ENCODE measurements at regions not wholly inside any gene's neighbourhood (a gene's known extent, or its start where the extent isn't known, plus 50 kb on each side); places are given as distances from the start of the nearest gene placed in this dataset.

DNA sequence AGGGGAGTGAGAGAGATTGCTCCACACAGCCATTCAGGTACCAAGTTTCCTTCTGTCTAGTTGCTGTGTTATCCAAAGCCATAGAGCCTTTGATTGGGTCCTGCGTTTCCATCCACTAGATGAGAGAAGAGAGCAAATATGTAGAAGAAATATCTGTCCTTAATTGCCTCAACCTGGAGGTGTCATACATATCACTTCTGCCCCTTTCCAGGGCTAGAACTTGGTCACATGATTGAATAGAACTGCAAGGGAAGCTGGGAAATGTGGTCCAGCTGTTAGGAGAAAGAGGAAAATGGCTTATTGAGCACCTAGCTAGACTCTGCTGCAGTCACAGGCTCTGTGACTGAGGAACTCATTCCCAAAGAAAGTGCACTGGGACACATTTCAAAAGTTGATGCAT lies 115.6 kb upstream of the JAG1 start:
- Histone ChIP-seq H3K4me1 (ENCODE audit: insufficient read depth, low read length, poor library complexity, severe bottlenecking) (no peaks in the 10 kb centered on the region), H3K4me2 (ENCODE audit: low read length) (no peak overlapping the region), H3K79me2 (ENCODE audit: insufficient read depth, low read depth, low read length) (no peaks in the 10 kb centered on the region), H4K20me1 (ENCODE audit: insufficient read depth, low read length) (no peaks in the 10 kb centered on the region), H3K4me3 (ENCODE audit: low read depth, low read length, poor library complexity, severe bottlenecking) (no peak overlapping the region), H3K36me3 (ENCODE audit: insufficient read depth, low read length) (no peaks in the 10 kb centered on the region), H3K9me2 (ENCODE audit: insufficient read depth, low read length) (no peaks in the 10 kb centered on the region), H2AFZ (ENCODE audit: low read length) (no peak overlapping the region), H3K27ac (ENCODE audit: low read depth, low read length, poor library complexity, severe bottlenecking) (no peak overlapping the region), H3K9me3 (ENCODE audit: low read length) (no peaks in the 10 kb centered on the region)
- intact Hi-C loops (cut with micrococcal nuclease; ENCODE audit: unreplicated experiment), result no loop called here
- no TSS peak for BruUV-seq (replicated peaks)
- no peak for DNase-seq (ENCODE audit: low spot score)
- TF ChIP-seq EZH2phosphoT487 (IDR thresholded peaks at IDR 0.05; ENCODE audit: borderline replicate concordance, low read depth, low read length), result no peak
- POLR2A ChIA-PET, result no interaction called here
- CTCF ChIA-PET (ENCODE audit: unreplicated experiment), result no interaction called here

DNA sequence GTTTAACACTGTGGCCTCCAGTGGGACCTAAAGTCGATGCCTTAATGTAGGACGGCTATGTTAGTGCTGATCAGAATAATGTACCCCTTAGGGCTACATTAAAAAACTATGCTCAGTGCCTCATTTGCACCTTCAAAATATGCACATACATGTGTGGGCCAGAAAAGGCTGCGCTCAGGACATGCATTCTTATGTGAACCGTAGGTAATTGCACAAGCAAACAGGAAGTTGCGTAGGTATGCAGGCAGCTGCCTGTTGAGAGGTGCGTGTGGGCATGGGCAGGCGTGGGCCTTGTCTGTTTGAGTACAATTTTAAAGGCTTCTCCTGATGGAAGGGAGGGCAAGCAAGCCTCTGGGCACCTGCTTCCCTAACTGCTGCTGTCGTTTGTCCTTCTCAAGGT lies 116.2 kb upstream of the JAG1 start:
- DNase-seq (ENCODE audit: low spot score), result no peak
- BruUV-seq (replicated peaks), result no TSS peak
- CTCF ChIA-PET (ENCODE audit: unreplicated experiment), result no interaction called here
- no peaks in the 10 kb centered on the region for H3K9me2 ChIP-seq (ENCODE audit: insufficient read depth, low read length)
- H3K4me3 ChIP-seq (ENCODE audit: low read depth, low read length, poor library complexity, severe bottlenecking), result no peak overlapping the region
- H2AFZ ChIP-seq (ENCODE audit: low read length), result no peak overlapping the region
- H3K36me3 ChIP-seq (ENCODE audit: insufficient read depth, low read length), result no peaks in the 10 kb centered on the region
- H3K79me2 ChIP-seq (ENCODE audit: insufficient read depth, low read depth, low read length), result no peaks in the 10 kb centered on the region
- H3K4me1 ChIP-seq (ENCODE audit: insufficient read depth, low read length, poor library complexity, severe bottlenecking), result no peaks in the 10 kb centered on the region
- H3K9me3 ChIP-seq (ENCODE audit: low read length), result no peaks in the 10 kb centered on the region
- TF ChIP-seq, protein P1, sequence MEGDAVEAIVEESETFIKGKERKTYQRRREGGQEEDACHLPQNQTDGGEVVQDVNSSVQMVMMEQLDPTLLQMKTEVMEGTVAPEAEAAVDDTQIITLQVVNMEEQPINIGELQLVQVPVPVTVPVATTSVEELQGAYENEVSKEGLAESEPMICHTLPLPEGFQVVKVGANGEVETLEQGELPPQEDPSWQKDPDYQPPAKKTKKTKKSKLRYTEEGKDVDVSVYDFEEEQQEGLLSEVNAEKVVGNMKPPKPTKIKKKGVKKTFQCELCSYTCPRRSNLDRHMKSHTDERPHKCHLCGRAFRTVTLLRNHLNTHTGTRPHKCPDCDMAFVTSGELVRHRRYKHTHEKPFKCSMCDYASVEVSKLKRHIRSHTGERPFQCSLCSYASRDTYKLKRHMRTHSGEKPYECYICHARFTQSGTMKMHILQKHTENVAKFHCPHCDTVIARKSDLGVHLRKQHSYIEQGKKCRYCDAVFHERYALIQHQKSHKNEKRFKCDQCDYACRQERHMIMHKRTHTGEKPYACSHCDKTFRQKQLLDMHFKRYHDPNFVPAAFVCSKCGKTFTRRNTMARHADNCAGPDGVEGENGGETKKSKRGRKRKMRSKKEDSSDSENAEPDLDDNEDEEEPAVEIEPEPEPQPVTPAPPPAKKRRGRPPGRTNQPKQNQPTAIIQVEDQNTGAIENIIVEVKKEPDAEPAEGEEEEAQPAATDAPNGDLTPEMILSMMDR (conservative IDR thresholded peaks at IDR 0.05; ENCODE audit: low read length), result no peak
- no peak for TF ChIP-seq EZH2phosphoT487 (IDR thresholded peaks at IDR 0.05; ENCODE audit: borderline replicate concordance, low read depth, low read length)
- POLR2A ChIA-PET, result interaction anchor here (0.6 kb wide), 1 partner anchor 182 kb away, joined by 6 read pairs; no protein-coding TSS in a partner anchor
- H4K20me1 ChIP-seq (ENCODE audit: insufficient read depth, low read length), result no peaks in the 10 kb centered on the region
- no peak overlapping the region for H3K4me2 ChIP-seq (ENCODE audit: low read length)
- intact Hi-C loops (cut with micrococcal nuclease; ENCODE audit: unreplicated experiment), result no loop called here
- H3K27ac ChIP-seq (ENCODE audit: low read depth, low read length, poor library complexity, severe bottlenecking), result no peak overlapping the region

DNA sequence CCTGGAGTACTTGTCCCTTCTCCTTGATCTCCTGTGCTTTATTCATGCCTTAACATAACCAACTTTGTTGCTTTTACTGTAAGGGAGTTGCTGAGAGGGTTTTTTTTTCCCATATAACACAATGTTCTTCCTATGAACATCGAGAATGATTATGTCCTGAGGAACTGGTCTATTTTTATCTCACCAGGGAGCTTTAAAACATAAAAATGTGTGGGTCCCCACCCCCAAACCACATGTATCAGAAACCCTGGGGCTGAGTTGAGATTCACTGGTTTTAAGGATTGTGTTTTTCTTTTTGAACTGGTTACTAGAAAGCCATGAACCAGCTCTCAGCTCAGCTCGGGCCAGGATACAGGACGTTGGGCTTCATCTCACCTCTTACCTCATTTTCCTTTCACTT lies 118.5 kb upstream of the JAG1 start:
- no peaks in the 10 kb centered on the region for H3K4me1 ChIP-seq (ENCODE audit: insufficient read depth, low read length, poor library complexity, severe bottlenecking)
- H3K79me2 ChIP-seq (ENCODE audit: insufficient read depth, low read depth, low read length), result no peaks in the 10 kb centered on the region
- CTCF ChIA-PET (ENCODE audit: unreplicated experiment), result no interaction called here
- no peak for TF ChIP-seq EZH2phosphoT487 (IDR thresholded peaks at IDR 0.05; ENCODE audit: borderline replicate concordance, low read depth, low read length)
- TF ChIP-seq, protein P1 (conservative IDR thresholded peaks at IDR 0.05; ENCODE audit: low read length), result no peak
- no TSS peak for BruUV-seq (replicated peaks)
- H3K9me3 ChIP-seq (ENCODE audit: low read length), result no peaks in the 10 kb centered on the region
- no peaks in the 10 kb centered on the region for H3K9me2 ChIP-seq (ENCODE audit: insufficient read depth, low read length)
- intact Hi-C loops (cut with micrococcal nuclease; ENCODE audit: unreplicated experiment), result no loop called here
- no peaks in the 10 kb centered on the region for H4K20me1 ChIP-seq (ENCODE audit: insufficient read depth, low read length)
- no peaks in the 10 kb centered on the region for H3K36me3 ChIP-seq (ENCODE audit: insufficient read depth, low read length)
- H3K4me3 ChIP-seq (ENCODE audit: low read depth, low read length, poor library complexity, severe bottlenecking), result no peak overlapping the region
- DNase-seq (ENCODE audit: low spot score), result no peak
- no peak overlapping the region for H3K27ac ChIP-seq (ENCODE audit: low read depth, low read length, poor library complexity, severe bottlenecking)
- H2AFZ ChIP-seq (ENCODE audit: low read length), result no peak overlapping the region
- H3K4me2 ChIP-seq (ENCODE audit: low read length), result no peak overlapping the region
- POLR2A ChIA-PET, result no interaction called here
